BLaER1 (cell line): ENCODE measurements at regions not wholly inside any gene's neighbourhood (a gene's known extent, or its start where the extent isn't known, plus 50 kb on each side); places are given as distances from the start of the nearest gene placed in this dataset.
"Not testable (repeated sequence)": the region's sequence is repeated elsewhere in the genome, so short reads cannot be mapped to it uniquely, and the experiment has no call there.

Experiments used
- H3K27ac ChIP-seq: shearing (Covaris generic); formaldehyde crosslinking; 2 replicates; pipeline ENCODE4 v1.8.1; 2022
- H3K27me3 ChIP-seq: shearing (Covaris generic); formaldehyde crosslinking; 2 replicates; pipeline ENCODE4 v1.8.1; 2022
- H3K36me3 ChIP-seq: shearing (Covaris generic); formaldehyde crosslinking; 2 replicates; pipeline ENCODE4 v1.8.1; 2022
- H3K4me1 ChIP-seq: shearing (Covaris generic); formaldehyde crosslinking; 2 replicates; pipeline ENCODE4 v1.8.1; 2022
- H3K4me2 ChIP-seq: shearing (Covaris generic); formaldehyde crosslinking; 2 replicates; pipeline ENCODE4 v1.8.1; 2022
- H3K4me3 ChIP-seq: shearing (Covaris generic); formaldehyde crosslinking; 2 replicates; pipeline ENCODE4 v1.8.1; 2022
- H3K9ac ChIP-seq: shearing (Covaris generic); formaldehyde crosslinking; 2 replicates; pipeline ENCODE4 v1.8.1; 2022
- H3K9me3 ChIP-seq: shearing (Covaris generic); formaldehyde crosslinking; 2 replicates; pipeline ENCODE4 v1.8.1; 2022
- H4K20me1 ChIP-seq: shearing (Covaris generic); formaldehyde crosslinking; 2 replicates; pipeline ENCODE4 v1.8.1; 2022
- Cebpa-rat ChIP-seq: shearing (Covaris generic); IDR thresholded peaks from 2 replicates; pipeline ENCODE4 v1.8.1; 2022

DNA sequence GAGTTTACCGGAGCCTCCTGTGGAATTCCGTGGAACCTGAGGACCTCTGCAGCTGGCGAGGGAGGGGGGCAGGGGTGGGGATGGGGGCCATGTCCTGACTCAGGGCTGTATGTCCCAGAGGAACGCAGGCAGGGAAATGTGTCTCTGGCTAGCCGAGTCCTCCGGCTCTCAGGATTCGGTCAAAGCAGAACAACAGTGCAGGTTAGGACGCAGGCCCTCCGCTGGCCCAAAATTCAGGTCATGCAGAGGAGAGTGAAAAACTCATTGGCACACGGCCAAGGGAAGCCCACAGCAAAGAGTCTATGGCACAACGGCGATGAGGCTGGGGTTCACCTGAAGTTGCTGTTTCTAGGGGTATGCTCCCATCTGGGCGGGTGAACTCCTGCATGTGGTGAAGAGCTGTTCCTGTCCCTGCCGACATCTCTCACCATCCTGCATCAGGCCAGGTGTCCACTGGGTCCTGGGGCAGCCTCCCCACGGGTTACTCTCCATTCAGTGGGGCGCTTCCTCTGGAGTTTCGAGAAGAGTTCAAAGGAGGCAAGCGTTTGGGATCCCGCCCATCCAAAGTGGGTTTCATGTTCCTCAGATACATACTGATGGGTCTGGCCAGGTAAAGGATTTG is 1055.3 kb downstream of the BRD1 start:
- Histone ChIP-seq H4K20me1 (no peaks in the 10 kb centered on the region), H3K36me3 (peaks cover 3% of the 10 kb centered on the region; the same call in 1 of the 2 replicates), H3K4me2 (no peak overlapping the region), H3K27ac (no peak overlapping the region), H3K9ac (no peak overlapping the region), H3K27me3 (no peaks in the 10 kb centered on the region), H3K9me3 (peaks cover 37% of the 10 kb centered on the region), H3K4me1 (no peaks in the 10 kb centered on the region), H3K4me3 (no peak overlapping the region)
- no peak for TF ChIP-seq Cebpa-rat

DNA sequence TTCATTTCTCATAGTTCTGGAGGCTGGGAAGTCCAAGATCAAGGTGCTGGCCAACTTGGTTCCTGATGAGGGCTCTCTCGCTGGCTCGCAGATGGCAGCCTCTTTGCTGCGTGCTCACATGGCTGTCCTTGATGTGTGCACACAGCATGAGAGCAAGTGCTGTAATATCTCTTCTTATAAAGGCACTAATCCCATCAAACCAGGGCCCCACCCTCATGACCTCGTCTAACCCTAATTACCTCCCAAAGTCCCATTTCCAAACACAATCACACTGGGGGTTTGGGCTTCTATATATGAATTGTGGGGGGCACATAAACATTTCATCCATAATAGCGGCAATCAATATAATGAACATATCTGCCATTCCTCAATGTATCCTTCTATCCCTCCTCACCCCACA is 1062.1 kb downstream of the BRD1 start:
- Histone ChIP-seq H3K36me3 (no peaks in the 10 kb centered on the region), H3K9ac (no peak overlapping the region), H4K20me1 (no peaks in the 10 kb centered on the region), H3K9me3 (peaks cover 12% of the 10 kb centered on the region), H3K4me2 (no peak overlapping the region), H3K4me1 (no peaks in the 10 kb centered on the region), H3K4me3 (no peak overlapping the region), H3K27me3 (no peaks in the 10 kb centered on the region), H3K27ac (no peak overlapping the region)
- no peak for TF ChIP-seq Cebpa-rat

DNA sequence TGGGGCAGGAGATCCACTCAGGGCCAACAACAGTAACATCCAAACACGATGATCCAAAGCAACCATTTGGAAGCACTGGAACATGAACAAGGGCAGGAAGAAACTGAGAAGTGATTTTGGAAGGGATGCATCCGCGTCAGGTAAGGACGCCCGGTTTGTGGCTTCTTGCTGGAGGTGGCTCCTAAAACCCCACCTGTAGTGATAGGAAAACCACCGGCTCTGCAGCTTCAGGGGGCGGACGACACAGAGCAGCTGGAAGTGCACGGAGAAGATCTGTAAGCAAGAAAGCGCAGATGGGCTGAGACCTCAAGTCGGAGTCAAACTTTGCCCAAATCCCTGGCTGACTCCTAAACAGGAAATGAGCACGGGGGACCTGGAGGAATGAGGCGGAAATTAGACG is 1066.1 kb downstream of the BRD1 start:
- H3K4me1 ChIP-seq: no peaks in the 10 kb centered on the region
- H3K4me3 ChIP-seq: no peak overlapping the region
- H3K36me3 ChIP-seq: no peaks in the 10 kb centered on the region
- no peaks in the 10 kb centered on the region; the same call in 1 of the 2 replicates for H4K20me1 ChIP-seq
- H3K27ac ChIP-seq: no peak overlapping the region
- peaks cover 5% of the 10 kb centered on the region; the same call in 1 of the 2 replicates for H3K9me3 ChIP-seq
- H3K4me2 ChIP-seq: no peak overlapping the region
- H3K27me3 ChIP-seq: peaks cover 10% of the 10 kb centered on the region
- H3K9ac ChIP-seq: no peak overlapping the region
- no peak for TF ChIP-seq Cebpa-rat

DNA sequence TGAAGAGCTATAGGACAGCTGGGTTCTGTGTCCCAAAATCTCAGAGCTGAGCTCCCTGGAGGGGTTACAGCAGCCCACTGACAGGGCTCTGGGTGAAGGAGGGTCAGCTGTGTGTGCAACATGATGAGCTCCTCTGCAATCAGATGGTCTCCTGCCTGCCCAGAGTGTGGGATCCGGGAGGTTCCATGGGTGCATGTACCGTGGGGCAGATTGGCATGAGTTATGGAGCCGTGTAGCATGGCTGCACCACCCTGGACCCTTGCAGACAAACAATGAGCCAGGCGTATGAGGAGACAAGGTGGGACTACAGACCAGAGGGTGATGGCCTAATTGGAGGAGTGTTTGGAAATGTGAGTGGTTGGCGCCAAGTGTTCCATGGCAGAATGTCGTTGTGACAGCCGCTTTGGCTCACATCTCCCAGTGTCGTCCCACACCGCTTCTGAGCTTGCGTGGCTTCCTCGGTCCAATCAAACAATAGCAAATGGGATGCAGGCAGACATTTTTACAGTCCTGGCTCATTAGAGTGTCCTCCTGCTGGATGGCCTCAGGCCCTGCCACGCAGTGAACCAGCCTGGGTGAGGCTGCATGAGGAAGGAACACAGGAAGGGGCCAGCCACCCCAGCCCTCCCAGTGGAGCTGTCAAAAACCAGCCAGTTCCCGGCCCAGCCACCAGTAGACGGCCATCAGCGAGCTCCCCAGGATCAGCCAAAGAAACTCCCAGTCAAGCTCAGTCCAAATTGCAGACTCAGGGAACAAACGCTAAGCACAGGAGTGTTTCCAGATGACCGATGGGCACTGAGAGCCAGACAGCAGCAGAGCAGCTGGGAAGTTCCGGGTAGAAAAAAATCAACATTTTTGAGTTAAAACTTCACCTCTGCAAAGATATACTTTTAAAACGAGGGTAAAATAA is 1066.9 kb downstream of the BRD1 start:
- Histone ChIP-seq H3K36me3 (no peaks in the 10 kb centered on the region), H3K9ac (no peak overlapping the region), H3K27me3 (peaks cover 18% of the 10 kb centered on the region), H4K20me1 (peaks cover 8% of the 10 kb centered on the region; the same call in 1 of the 2 replicates), H3K9me3 (peaks cover 5% of the 10 kb centered on the region; the same call in 1 of the 2 replicates), H3K4me3 (no peak overlapping the region), H3K27ac (no peak overlapping the region), H3K4me2 (no peak overlapping the region), H3K4me1 (no peaks in the 10 kb centered on the region)
- no peak for TF ChIP-seq Cebpa-rat

DNA sequence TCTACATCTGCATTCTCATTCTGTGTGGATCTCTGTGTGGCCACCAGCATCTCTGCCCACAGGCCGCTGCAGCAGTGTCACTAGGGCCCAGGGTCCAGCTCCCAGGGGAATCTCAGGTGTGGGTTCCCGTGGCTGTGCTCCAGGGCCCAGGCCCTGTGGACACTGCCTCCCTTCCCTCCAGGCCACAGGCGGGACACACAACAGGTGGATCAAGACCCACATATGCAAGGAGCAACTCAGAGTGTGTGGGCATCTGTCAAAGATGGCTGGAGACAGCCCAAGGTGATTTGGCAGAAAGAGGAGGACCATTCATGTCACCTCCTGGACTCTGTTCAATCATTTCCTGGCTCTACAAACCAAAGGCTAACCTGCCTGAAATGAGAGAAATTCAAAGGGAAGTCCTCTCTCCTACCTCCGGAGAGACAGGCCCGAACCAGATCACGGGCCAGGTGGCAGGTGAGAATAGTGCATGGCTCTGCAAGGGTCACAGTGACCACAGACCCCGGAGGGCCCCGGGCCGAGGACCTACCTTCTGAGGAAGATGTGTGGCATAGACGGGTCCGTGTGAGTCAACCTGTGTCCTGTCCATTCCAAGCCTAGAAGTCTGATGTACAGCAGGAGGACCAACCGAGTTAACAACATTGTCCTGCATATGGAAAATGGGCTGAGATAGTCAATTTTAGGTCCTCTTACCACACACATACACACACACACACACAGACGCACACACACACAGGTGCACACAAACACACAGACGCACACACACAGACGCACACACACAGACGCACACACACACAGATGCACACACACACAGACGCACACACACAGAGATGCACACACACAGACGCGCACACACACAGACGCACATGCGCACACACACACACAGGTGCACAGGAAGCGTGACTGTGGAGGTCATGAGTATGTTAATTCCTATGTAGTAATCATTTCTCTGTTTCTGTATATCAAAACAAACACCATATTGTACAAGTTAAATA is 1068.5 kb downstream of the BRD1 start:
- H3K36me3 ChIP-seq: no peaks in the 10 kb centered on the region
- H3K9me3 ChIP-seq: no peaks in the 10 kb centered on the region
- H3K27ac ChIP-seq: no peak overlapping the region
- no peaks in the 10 kb centered on the region for H3K4me1 ChIP-seq
- H3K4me3 ChIP-seq: no peak overlapping the region
- H3K9ac ChIP-seq: no peak overlapping the region
- H3K27me3 ChIP-seq: peaks cover 20% of the 10 kb centered on the region
- peaks cover 19% of the 10 kb centered on the region; the same call in 1 of the 2 replicates for H4K20me1 ChIP-seq
- no peak for TF ChIP-seq Cebpa-rat
- no peak overlapping the region for H3K4me2 ChIP-seq

DNA sequence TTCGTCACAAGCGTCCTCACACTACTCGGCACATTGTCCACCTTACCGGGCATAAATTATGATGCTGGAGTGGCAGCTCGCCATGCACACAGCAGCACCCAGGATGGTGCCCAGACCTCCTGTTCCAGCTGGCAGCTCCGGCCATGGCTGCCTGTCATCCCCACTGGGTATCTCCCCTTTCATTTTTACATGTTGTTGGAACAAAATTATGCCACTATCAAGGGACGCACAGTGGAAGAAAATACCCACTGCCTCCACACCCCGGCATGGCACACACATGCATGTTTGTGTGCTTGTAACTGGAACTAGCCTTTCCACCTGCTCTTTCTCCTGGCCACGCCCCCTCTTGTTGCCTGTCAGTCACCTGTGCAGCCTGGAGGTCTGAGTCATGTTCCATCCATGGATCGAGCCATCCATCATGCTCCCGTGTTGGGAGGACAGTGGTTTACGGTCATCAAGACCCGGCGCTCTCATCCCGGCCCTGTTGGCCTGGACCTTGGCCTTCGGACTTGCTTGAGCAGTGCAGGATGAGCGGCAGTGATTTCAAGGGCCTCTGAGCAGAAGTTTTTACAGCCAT is 1069.6 kb downstream of the BRD1 start:
- Histone ChIP-seq H4K20me1 (peaks cover 21% of the 10 kb centered on the region), H3K4me3 (no peak overlapping the region), H3K9me3 (no peaks in the 10 kb centered on the region), H3K36me3 (no peaks in the 10 kb centered on the region), H3K27me3 (peaks cover 20% of the 10 kb centered on the region), H3K4me2 (no peak overlapping the region), H3K9ac (no peak overlapping the region), H3K4me1 (no peaks in the 10 kb centered on the region), H3K27ac (no peak overlapping the region)
- TF ChIP-seq Cebpa-rat: no peak

DNA sequence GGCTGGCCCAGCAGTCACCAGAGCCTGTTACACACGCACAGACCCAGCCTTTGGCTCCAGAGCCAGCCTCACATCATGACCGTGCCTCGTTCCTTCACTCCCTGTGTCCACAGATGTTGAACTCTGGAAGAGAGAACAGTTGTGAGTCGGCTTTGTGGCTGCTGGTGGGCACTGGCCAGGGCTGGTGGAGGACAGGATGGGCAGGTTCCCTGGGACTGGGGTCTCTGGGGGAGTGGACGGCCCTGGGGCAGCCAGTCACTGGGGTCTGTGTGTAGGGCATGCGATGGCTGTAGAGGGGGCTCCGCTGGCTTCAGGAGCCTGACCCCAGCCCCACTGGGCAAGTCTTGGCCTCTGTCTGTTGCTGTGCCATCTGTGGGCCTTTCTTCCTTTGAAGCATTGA is 1070.1 kb downstream of the BRD1 start:
- no peak for TF ChIP-seq Cebpa-rat
- H4K20me1 ChIP-seq: peaks cover 26% of the 10 kb centered on the region
- H3K4me3 ChIP-seq: no peak overlapping the region
- no peak overlapping the region for H3K9ac ChIP-seq
- H3K27me3 ChIP-seq: peaks cover 20% of the 10 kb centered on the region
- no peaks in the 10 kb centered on the region for H3K9me3 ChIP-seq
- H3K27ac ChIP-seq: no peak overlapping the region
- H3K4me2 ChIP-seq: no peak overlapping the region
- no peaks in the 10 kb centered on the region for H3K36me3 ChIP-seq
- H3K4me1 ChIP-seq: no peaks in the 10 kb centered on the region

DNA sequence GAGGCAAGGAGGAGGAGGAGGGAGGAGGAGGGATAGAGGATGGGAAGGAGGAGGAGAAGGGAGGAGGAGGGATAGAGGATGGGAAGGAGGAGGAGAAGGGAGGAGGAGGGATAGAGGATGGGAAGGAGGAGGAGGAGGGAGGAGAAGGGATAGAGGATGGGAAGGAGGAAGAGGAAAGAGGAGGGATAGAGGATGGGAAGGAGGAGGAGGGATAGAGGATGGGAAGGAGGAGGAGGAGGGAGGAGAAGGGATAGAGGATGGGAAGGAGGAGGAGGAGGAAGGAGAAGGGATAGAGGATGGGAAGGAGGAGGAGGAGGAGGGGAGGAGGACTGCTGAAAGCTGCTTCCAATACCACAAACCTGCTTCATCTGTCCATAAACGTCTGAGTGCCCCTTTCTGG is 1070.5 kb downstream of the BRD1 start:
- H3K9me3 ChIP-seq: not testable (repeated sequence)

More for the DNA sequence above, 1070.5 kb downstream of the BRD1 start:
- not testable (repeated sequence) for H3K9ac ChIP-seq, H3K36me3 ChIP-seq, H3K27ac ChIP-seq, H3K4me3 ChIP-seq, H3K4me2 ChIP-seq, H3K4me1 ChIP-seq
- Histone ChIP-seq H3K27me3 (peaks cover 20% of the 10 kb centered on the region), H4K20me1 (peaks cover 30% of the 10 kb centered on the region)
